ENCODE measurements at regions not wholly inside any gene's neighbourhood (a gene's known extent, or its start where the extent isn't known, plus 50 kb on each side); places are given as distances from the start of the nearest gene placed in this dataset.

GRCh38 chr13:109904218-109904617, 117.8 kb upstream of the IRS2 start:
- no peaks in the 10 kb centered on the region for H3K27me3 ChIP-seq
- peaks cover 0 to 6% (median 2%) of the 10 kb centered on the region in 4 donors for H3K4me1 ChIP-seq
- no peaks in the 10 kb centered on the region for H3K36me3 ChIP-seq
- no peak overlapping the region for H3K4me3 ChIP-seq
- H3K9me3 ChIP-seq = no peaks in the 10 kb centered on the region
- DNase-seq (ENCODE audit: extremely low spot score) = no peak
- H3K27ac ChIP-seq (replicated peaks in 1 of 4) = no peak overlapping the region
- 70% methylated on average over 4 of the region's 4 CpGs for WGBS
- no peak for TF ChIP-seq POLR2AphosphoS5 (IDR thresholded peaks at IDR 0.05)
- no peak for TF ChIP-seq POLR2A (IDR thresholded peaks at IDR 0.05; ENCODE audit: low read depth)
- no peak for TF ChIP-seq EP300 (IDR thresholded peaks at IDR 0.05)
- no peak for TF ChIP-seq CTCF (IDR thresholded peaks at IDR 0.05)
- intact Hi-C loops (cut with DNase I) = no loop called here

GRCh38 chr13:109900741-109901140, 114.4 kb upstream of the IRS2 start:
- Histone ChIP-seq H3K27me3 (no peaks in the 10 kb centered on the region), H3K9me3 (no peaks in the 10 kb centered on the region), H3K36me3 (no peaks in the 10 kb centered on the region), H3K27ac (replicated peaks in 1 of 4) (no peak overlapping the region), H3K4me3 (no peak overlapping the region), H3K4me1 (peaks cover 0 to 14% (median 4%) of the 10 kb centered on the region in 4 donors)
- TF ChIP-seq POLR2AphosphoS5 (IDR thresholded peaks at IDR 0.05) (no peak), POLR2A (IDR thresholded peaks at IDR 0.05; ENCODE audit: low read depth) (no peak), EP300 (IDR thresholded peaks at IDR 0.05) (no peak), CTCF (IDR thresholded peaks at IDR 0.05) (no peak)
- no peak for DNase-seq (ENCODE audit: extremely low spot score)
- WGBS = 81% methylated on average over 6 of the region's 8 CpGs
- intact Hi-C loops (cut with DNase I) = no loop called here

GRCh38 chr13:109900320-109900719, 113.9 kb upstream of the IRS2 start:
- Histone ChIP-seq H3K4me1 (peaks cover 0 to 14% (median 4%) of the 10 kb centered on the region in 4 donors), H3K9me3 (no peaks in the 10 kb centered on the region), H3K36me3 (no peaks in the 10 kb centered on the region), H3K27me3 (no peaks in the 10 kb centered on the region), H3K27ac (replicated peaks in 1 of 4) (no peak overlapping the region), H3K4me3 (no peak overlapping the region)
- TF ChIP-seq POLR2A (IDR thresholded peaks at IDR 0.05; ENCODE audit: low read depth) = no peak
- no peak for TF ChIP-seq CTCF (IDR thresholded peaks at IDR 0.05)
- no peak for TF ChIP-seq POLR2AphosphoS5 (IDR thresholded peaks at IDR 0.05)
- TF ChIP-seq EP300 (IDR thresholded peaks at IDR 0.05) = no peak
- DNase-seq (ENCODE audit: extremely low spot score) = no peak
- intact Hi-C loops (cut with DNase I) = no loop called here
- 57% methylated on average over 6 of the region's 6 CpGs for WGBS

- Histone ChIP-seq H3K36me3 (no peaks in the 10 kb centered on the region), H3K27ac (replicated peaks in 1 of 4) (no peak overlapping the region), H3K9me3 (no peaks in the 10 kb centered on the region), H3K27me3 (no peaks in the 10 kb centered on the region), H3K4me1 (peaks cover 0 to 14% (median 4%) of the 10 kb centered on the region in 4 donors), H3K4me3 (no peak overlapping the region)
- TF ChIP-seq CTCF (IDR thresholded peaks at IDR 0.05) (no peak), POLR2A (IDR thresholded peaks at IDR 0.05; ENCODE audit: low read depth) (no peak), EP300 (IDR thresholded peaks at IDR 0.05) (no peak), POLR2AphosphoS5 (IDR thresholded peaks at IDR 0.05) (no peak)
- intact Hi-C loops (cut with DNase I) = no loop called here
- DNase-seq (ENCODE audit: extremely low spot score) = no peak
- WGBS = 81% methylated on average over 3 of the region's 3 CpGs
Observed at GRCh38 chr13:109899748-109900147, 113.4 kb upstream of the IRS2 start.

GRCh38 chr13:109899316-109899715, 112.9 kb upstream of the IRS2 start:
- intact Hi-C loops (cut with DNase I) = no loop called here
- peaks cover 0 to 14% (median 4%) of the 10 kb centered on the region in 4 donors for H3K4me1 ChIP-seq
- H3K36me3 ChIP-seq = no peaks in the 10 kb centered on the region
- 55% methylated on average over 3 of the region's 3 CpGs for WGBS
- DNase-seq (ENCODE audit: extremely low spot score) = no peak
- H3K9me3 ChIP-seq = no peaks in the 10 kb centered on the region
- H3K27me3 ChIP-seq = no peaks in the 10 kb centered on the region
- H3K27ac ChIP-seq (replicated peaks in 1 of 4) = no peak overlapping the region
- no peak overlapping the region for H3K4me3 ChIP-seq
- TF ChIP-seq POLR2AphosphoS5 (IDR thresholded peaks at IDR 0.05) (no peak), CTCF (IDR thresholded peaks at IDR 0.05) (no peak), POLR2A (IDR thresholded peaks at IDR 0.05; ENCODE audit: low read depth) (no peak), EP300 (IDR thresholded peaks at IDR 0.05) (no peak)
